Loucy (cell line): ENCODE measurements at regions not wholly inside any gene's neighbourhood (a gene's known extent, or its start where the extent isn't known, plus 50 kb on each side); places are given as distances from the start of the nearest gene placed in this dataset.

Source experiments
- CTCF ChIP-seq: fragments of 200-600 bp; sonication (generic); conservative IDR thresholded peaks from 2 replicates; pipeline ENCODE4 v1.5.1; 2014; ENCODE audit warnings: mild to moderate bottlenecking, antibody characterized with exemption, low read length
- EZH2phosphoT487 ChIP-seq: fragments of 200-600 bp; IDR thresholded peaks from 2 replicates; pipeline ENCODE4 v1.6.1; 2018; ENCODE audit warnings: antibody characterized with exemption, mild to moderate bottlenecking, moderate library complexity, borderline replicate concordance

GRCh38 chr10:64363687-64364086 lies 842.5 kb downstream of the REEP3 start:
- no peak for TF ChIP-seq CTCF
- TF ChIP-seq EZH2phosphoT487 = no peak
